B cell (primary cell): ENCODE measurements at regions not wholly inside any gene's neighbourhood (a gene's known extent, or its start where the extent isn't known, plus 50 kb on each side); places are given as distances from the start of the nearest gene placed in this dataset.

Experiments
- ATAC-seq: fragments of 200-7000 bp; cut with Tn5 transposase; one replicate; pipeline ENCODE4 v1.10.0; 2021; ENCODE audit warnings: low read depth, mild to moderate bottlenecking, moderate number of reproducible peaks, moderate library complexity
- CTCF ChIA-PET: fragments of 350-600 bp; sonication (Branson Sonifier 250); formaldehyde crosslinking; loops from one replicate; lab custom pipeline; 2021; ENCODE audit warnings: antibody characterized with exemption, inconsistent platforms; lab: Charles Lee
- POLR2A ChIA-PET: fragments of 350-600 bp; sonication (Branson Sonifier 250); formaldehyde crosslinking; loops from one replicate; lab custom pipeline; 2021; ENCODE audit warnings: antibody characterized with exemption; lab: Charles Lee
- DNase-seq: peaks from one replicate; pipeline ENCODE4 v3.0.0; 2013
- H2AFZ ChIP-seq: 2 replicates; pipeline ENCODE4 v1.6.1; 2012; ENCODE audit warnings: mild to moderate bottlenecking, low read depth, low read length; ENCODE audit not compliant: insufficient read depth, poor library complexity, severe bottlenecking
- H3K27ac ChIP-seq, 2 donors: 1 replicate in 1 of 2; 2 replicates in 1 of 2; pipeline ENCODE4 v1.5.1; 2012 to 2013; ENCODE audit warnings: low read length in 2 of 2, mild to moderate bottlenecking in 2 of 2, moderate library complexity in 1 of 2
- H3K27me3 ChIP-seq, 4 experiments: fragments of 200-600 bp in 1 of 4; sonication (generic) in 1 of 4; replicated peaks in 1 of 4; 1 replicate in 2 of 4; 2 replicates in 2 of 4; pipeline versions ENCODE4 v1.6.1 to v1.7.0; 2013 to 2016; ENCODE audit warnings: low read length in 3 of 4, mild to moderate bottlenecking in 2 of 4, mixed read lengths in 1 of 4, moderate library complexity in 1 of 4; ENCODE audit not compliant: insufficient read depth in 4 of 4, control insufficient read depth in 3 of 4; ENCODE audit errors: control extremely low read depth in 1 of 4
- H3K36me3 ChIP-seq, 2 experiments: replicated peaks in 1 of 2; 1 replicate in 1 of 2; 2 replicates in 1 of 2; pipeline versions ENCODE4 v1.6.1 to v1.7.1; 2013; ENCODE audit warnings: low read length in 1 of 2; ENCODE audit not compliant: insufficient read depth in 2 of 2, control insufficient read depth in 1 of 2; ENCODE audit errors: control extremely low read depth in 1 of 2, extremely low read depth in 1 of 2
- H3K4me1 ChIP-seq, 2 donors: fragments of 200-600 bp in 1 of 2; sonication (generic) in 1 of 2; 1 replicate in 1 of 2; 2 replicates in 1 of 2; pipeline versions ENCODE4 v1.5.1 to v1.6.1; 2013 to 2017; ENCODE audit warnings: low read length in 2 of 2; ENCODE audit not compliant: control insufficient read depth in 2 of 2, insufficient read depth in 2 of 2
- H3K4me2 ChIP-seq: replicated peaks from 2 replicates; pipeline ENCODE3; 2012; ENCODE audit warnings: mild to moderate bottlenecking, low read depth, low read length; ENCODE audit not compliant: poor library complexity, severe bottlenecking
- H3K4me3 ChIP-seq, 5 experiments: fragments of 200-600 bp in 1 of 5; sonication (generic) in 1 of 5; 1 replicate in 3 of 5; 2 replicates in 2 of 5; pipeline versions ENCODE4 v1.5.1 to v1.7.0; 2011 to 2016; ENCODE audit warnings: low read length in 4 of 5, mild to moderate bottlenecking in 4 of 5, low read depth in 2 of 5, control low read depth in 1 of 5, moderate library complexity in 1 of 5; ENCODE audit not compliant: insufficient read depth in 1 of 5; ENCODE audit errors: control extremely low read depth in 1 of 5, extremely low read depth in 1 of 5
- H3K79me2 ChIP-seq: fragments of 200-600 bp; sonication (generic); one replicate; pipeline ENCODE4 v1.6.0; 2016; ENCODE audit warnings: low read length; ENCODE audit not compliant: control insufficient read depth, insufficient read depth
- H3K9ac ChIP-seq: fragments of 200-600 bp; sonication (generic); 2 replicates; pipeline ENCODE4 v1.6.1; 2017; ENCODE audit warnings: mild to moderate bottlenecking, low read length, moderate library complexity
- H3K9me3 ChIP-seq, 3 donors: one replicate each; pipeline versions ENCODE4 v1.6.1 to v1.7.1; 2013; ENCODE audit warnings: low read length in 2 of 3; ENCODE audit not compliant: control insufficient read depth in 2 of 3, insufficient read depth in 1 of 3; ENCODE audit errors: control extremely low read depth in 1 of 3
- H4K20me1 ChIP-seq: 2 replicates; pipeline ENCODE4 v1.6.0; 2012; ENCODE audit warnings: mild to moderate bottlenecking, low read length; ENCODE audit not compliant: insufficient read depth, control insufficient read depth, poor library complexity, severe bottlenecking
- H3K27ac Mint-ChIP-seq: one replicate; pipeline ENCODE4 v1.8.0; 2021; ENCODE audit warnings: mixed read lengths
- H3K27me3 Mint-ChIP-seq: one replicate; pipeline ENCODE4 v1.8.0; 2021; ENCODE audit warnings: mixed read lengths
- H3K4me1 Mint-ChIP-seq: one replicate; pipeline ENCODE4 v1.8.0; 2021; ENCODE audit warnings: mixed read lengths
- H3K4me3 Mint-ChIP-seq: one replicate; pipeline ENCODE4 v1.8.0; 2021; ENCODE audit warnings: mixed read lengths
- H3K9me3 Mint-ChIP-seq: one replicate; pipeline ENCODE4 v1.8.0; 2022; ENCODE audit warnings: mixed read lengths; ENCODE audit not compliant: insufficient read depth
- EZH2 ChIP-seq: IDR thresholded peaks from 2 replicates; pipeline ENCODE4 v1.6.1; 2012; ENCODE audit warnings: borderline replicate concordance, low read depth, mild to moderate bottlenecking, moderate library complexity, low read length; ENCODE audit not compliant: insufficient read depth, poor library complexity, severe bottlenecking
- WGBS: methylation state at CpG from one replicate; pipeline ENCODE4 v1.1.5; 2013; ENCODE audit warnings: missing lambda C conversion rate; ENCODE audit not compliant: insufficient coverage; 5-methylcytosine and 5-hydroxymethylcytosine counted together
- intact Hi-C: fragments of 100-400 bp; cut with micrococcal nuclease; formaldehyde crosslinking; loops from one replicate; pipeline ENCODE4 v1.10.0; 2022
- TF ChIP-seq, protein P1 (sequence below): fragments of 200-600 bp; IDR thresholded peaks from one replicate; pipeline ENCODE4 v1.8.0; 2022; ENCODE audit warnings: antibody characterized with exemption, mild to moderate bottlenecking

DNA sequence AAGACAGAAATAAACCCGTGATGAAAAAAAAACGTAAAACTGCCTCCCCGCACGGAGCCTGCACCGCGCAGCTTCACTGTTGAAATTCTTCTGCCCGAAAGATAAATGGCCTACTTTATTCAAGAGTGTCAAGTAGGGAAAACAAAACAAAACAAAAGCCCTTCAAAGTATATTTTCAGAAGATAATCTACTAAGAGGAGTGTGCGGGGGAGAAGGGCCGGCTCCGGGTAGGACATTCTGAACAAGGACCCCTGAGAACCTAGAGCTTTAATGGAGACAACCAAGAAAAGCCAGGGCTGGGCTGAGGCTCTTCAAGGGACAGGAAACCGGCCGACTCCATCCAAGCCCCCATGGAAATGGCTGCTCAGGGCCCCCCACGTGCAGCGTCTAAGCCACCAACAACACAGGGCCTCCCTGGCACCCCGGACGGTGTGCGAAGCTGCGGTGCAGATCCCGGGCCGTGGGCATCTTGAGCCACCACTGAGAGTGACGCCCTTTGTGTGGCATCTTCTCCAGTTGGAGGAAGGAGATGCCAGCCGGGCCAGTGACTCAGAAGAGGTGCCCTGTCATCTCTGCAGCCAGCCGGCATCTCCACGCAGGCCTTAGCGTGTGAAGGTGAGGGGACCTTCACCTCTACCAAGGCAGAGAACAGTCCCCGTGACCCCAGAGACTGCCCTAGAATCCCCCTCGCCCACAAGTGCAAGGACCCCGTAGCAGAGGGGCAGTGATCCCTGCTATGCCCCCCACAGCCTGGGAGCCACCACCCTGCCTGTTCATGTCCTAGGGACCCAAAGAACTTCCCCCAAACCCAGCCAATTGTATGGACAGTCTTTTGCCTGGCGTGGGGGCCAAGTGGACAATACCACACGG, 250.8 kb downstream of the C16orf95 start:
- TF ChIP-seq EZH2 = no peak
- TF ChIP-seq, protein P1, sequence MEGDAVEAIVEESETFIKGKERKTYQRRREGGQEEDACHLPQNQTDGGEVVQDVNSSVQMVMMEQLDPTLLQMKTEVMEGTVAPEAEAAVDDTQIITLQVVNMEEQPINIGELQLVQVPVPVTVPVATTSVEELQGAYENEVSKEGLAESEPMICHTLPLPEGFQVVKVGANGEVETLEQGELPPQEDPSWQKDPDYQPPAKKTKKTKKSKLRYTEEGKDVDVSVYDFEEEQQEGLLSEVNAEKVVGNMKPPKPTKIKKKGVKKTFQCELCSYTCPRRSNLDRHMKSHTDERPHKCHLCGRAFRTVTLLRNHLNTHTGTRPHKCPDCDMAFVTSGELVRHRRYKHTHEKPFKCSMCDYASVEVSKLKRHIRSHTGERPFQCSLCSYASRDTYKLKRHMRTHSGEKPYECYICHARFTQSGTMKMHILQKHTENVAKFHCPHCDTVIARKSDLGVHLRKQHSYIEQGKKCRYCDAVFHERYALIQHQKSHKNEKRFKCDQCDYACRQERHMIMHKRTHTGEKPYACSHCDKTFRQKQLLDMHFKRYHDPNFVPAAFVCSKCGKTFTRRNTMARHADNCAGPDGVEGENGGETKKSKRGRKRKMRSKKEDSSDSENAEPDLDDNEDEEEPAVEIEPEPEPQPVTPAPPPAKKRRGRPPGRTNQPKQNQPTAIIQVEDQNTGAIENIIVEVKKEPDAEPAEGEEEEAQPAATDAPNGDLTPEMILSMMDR = no peak
- Histone ChIP-seq H3K4me3 (peak overlapping the region in 1 of 5 experiments; percentile 85), H3K79me2 (no peaks in the 10 kb centered on the region), H3K9ac (no peak overlapping the region), H2AFZ (no peak overlapping the region), H3K4me1 (peaks cover 6 to 12% of the 10 kb centered on the region in 2 donors), H3K9me3 (peaks cover 0 to 6% (median 0%) of the 10 kb centered on the region in 3 donors), H3K36me3 (no peaks in the 10 kb centered on the region), H3K27me3 (peaks cover 0 to 10% (median 0%) of the 10 kb centered on the region in 4 experiments), H3K4me2 (no peak overlapping the region), H4K20me1 (no peaks in the 10 kb centered on the region), H3K27ac (no peak overlapping the region)
- Mint-ChIP-seq H3K4me1 (peaks cover 14% of the 10 kb centered on the region), H3K27me3 (peaks cover 32% of the 10 kb centered on the region), H3K9me3 (no peaks in the 10 kb centered on the region), H3K27ac (peak overlapping the region; percentile 4), H3K4me3 (no peak overlapping the region)
- intact Hi-C loops = no loop called here
- POLR2A ChIA-PET = no interaction called here
- WGBS = 97% methylated on average over 16 of the region's 30 CpGs
- DNase-seq = no peak
- ATAC-seq = no peak
- CTCF ChIA-PET = no interaction called here

DNA sequence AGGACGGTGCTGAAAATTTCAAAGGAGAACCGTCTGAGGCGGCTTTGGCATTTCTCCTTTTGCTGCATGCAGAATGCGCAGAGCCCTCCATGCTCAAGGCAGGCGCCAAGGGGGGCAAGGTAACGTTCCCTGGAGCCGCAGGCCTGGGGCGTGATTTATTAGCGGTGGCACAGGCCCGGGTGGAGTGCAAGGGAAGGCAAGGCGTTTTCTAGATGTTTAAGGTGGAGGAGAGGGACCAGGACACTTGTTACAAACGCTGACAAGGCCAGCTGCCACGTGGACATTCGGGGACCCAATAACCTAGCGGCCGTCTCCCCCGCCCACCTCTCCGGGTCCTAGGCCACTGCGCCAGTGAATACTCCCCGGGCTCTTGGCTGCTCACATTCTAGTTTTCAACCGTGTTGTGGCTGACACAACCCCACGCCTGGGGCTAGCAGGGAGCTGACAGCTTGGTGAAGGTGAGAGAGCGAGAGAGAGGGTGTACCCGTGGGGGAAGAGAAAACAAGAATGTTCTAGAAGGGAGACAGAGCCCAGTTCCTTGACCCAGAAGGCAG, 250.1 kb downstream of the C16orf95 start:
- CTCF ChIA-PET = no interaction called here
- peaks cover 0 to 10% (median 0%) of the 10 kb centered on the region in 4 experiments for H3K27me3 ChIP-seq
- no peaks in the 10 kb centered on the region for H3K79me2 ChIP-seq
- H3K4me1 ChIP-seq = peaks cover 6 to 12% of the 10 kb centered on the region in 2 donors
- peaks cover 0 to 6% (median 0%) of the 10 kb centered on the region in 3 donors for H3K9me3 ChIP-seq
- DNase-seq (no peak), ATAC-seq (no peak)
- H3K4me2 ChIP-seq = no peak overlapping the region
- no peak overlapping the region for H2AFZ ChIP-seq
- TF ChIP-seq, protein P1 = no peak
- TF ChIP-seq EZH2 = no peak
- peaks cover 14% of the 10 kb centered on the region for H3K4me1 Mint-ChIP-seq
- H3K4me3 Mint-ChIP-seq = no peak overlapping the region
- intact Hi-C loops = no loop called here
- WGBS = 93% methylated on average over 23 of the region's 24 CpGs
- no peak overlapping the region for H3K4me3 ChIP-seq
- H3K36me3 ChIP-seq = no peaks in the 10 kb centered on the region
- H3K27ac ChIP-seq = no peak overlapping the region
- H4K20me1 ChIP-seq = no peaks in the 10 kb centered on the region
- H3K27ac Mint-ChIP-seq = no peak overlapping the region
- POLR2A ChIA-PET = no interaction called here
- H3K9me3 Mint-ChIP-seq = no peaks in the 10 kb centered on the region
- H3K9ac ChIP-seq = no peak overlapping the region
- H3K27me3 Mint-ChIP-seq = peaks cover 32% of the 10 kb centered on the region
